ENCODE measurements at regions not wholly inside any gene's neighbourhood (a gene's known extent, or its start where the extent isn't known, plus 50 kb on each side); places are given as distances from the start of the nearest gene placed in this dataset.

GRCh38 chr6:99816795-99817194, 177.2 kb downstream of the MCHR2 start:
- TF ChIP-seq CTCF (IDR thresholded peaks at IDR 0.05 in 4 of 5, conservative IDR thresholded peaks at IDR 0.05 in 1 of 5) (no peak), POLR2A (IDR thresholded peaks at IDR 0.05) (no peak)
